NB4 (cell line): ENCODE measurements at regions not wholly inside any gene's neighbourhood (a gene's known extent, or its start where the extent isn't known, plus 50 kb on each side); places are given as distances from the start of the nearest gene placed in this dataset.

ENCODE experiments used
- CTCF ChIP-seq: IDR thresholded peaks from one replicate; pipeline ENCODE4 v1.5.1; 2012; ENCODE audit warnings: low read depth, low read length
- MYC ChIP-seq: IDR thresholded peaks from 2 replicates; pipeline ENCODE4 v1.6.1; 2011; ENCODE audit warnings: low read depth, low read length
- POLR2A ChIP-seq: IDR thresholded peaks from 2 replicates; pipeline ENCODE4 v1.6.1; 2011; ENCODE audit warnings: mild to moderate bottlenecking; ENCODE audit not compliant: insufficient read length; ENCODE audit errors: extremely low read depth

- TF ChIP-seq CTCF, result no peak
- no peak for TF ChIP-seq POLR2A
- TF ChIP-seq MYC, result no peak
Measured at GRCh38 chr15:95646484-95647273, 683.8 kb upstream of the NR2F2 start.
